ENCODE measurements at regions not wholly inside any gene's neighbourhood (a gene's known extent, or its start where the extent isn't known, plus 50 kb on each side); places are given as distances from the start of the nearest gene placed in this dataset.

- TF ChIP-seq EZH2phosphoT487 (IDR thresholded peaks at IDR 0.05; ENCODE audit: insufficient read depth, low read depth) (no peak), EZH2 (IDR thresholded peaks at IDR 0.05; ENCODE audit: insufficient read depth, poor library complexity, severe bottlenecking) (no peak)
Observed at GRCh38 chr1:57791497-57791896, 367.6 kb upstream of the DAB1 start.
